SK-N-SH (cell line): ENCODE measurements at regions not wholly inside any gene's neighbourhood (a gene's known extent, or its start where the extent isn't known, plus 50 kb on each side); places are given as distances from the start of the nearest gene placed in this dataset.

Experiments used
- CTCF ChIA-PET: fragments of 300-600, 350-600 bp; formaldehyde crosslinking; extraction: SDS; loops from one replicate; lab custom pipeline; 2021; lab: Yijun Ruan, JAX
- POLR2A ChIA-PET: fragments of 350-600 bp; sonication (Branson Sonifier 250); formaldehyde crosslinking; extraction: SDS; loops from one replicate; lab custom pipeline; 2020; ENCODE audit warnings: antibody characterized with exemption, inconsistent platforms; lab: Yijun Ruan, JAX
- DNase-seq: peaks from one replicate; pipeline ENCODE4 v3.0.0; 2012
- H2AFZ ChIP-seq: fragments of 200-600 bp; sonication (generic); 2 replicates; pipeline ENCODE4 v1.8.1; 2016; ENCODE audit warnings: antibody characterized with exemption, mild to moderate bottlenecking, low read depth
- H3F3A ChIP-seq: fragments of 200-600 bp; sonication (generic); replicated peaks from 2 replicates; pipeline ENCODE3; 2016; ENCODE audit warnings: antibody characterized with exemption, mild to moderate bottlenecking; ENCODE audit not compliant: insufficient read depth
- H3K27ac ChIP-seq, 2 experiments: fragments of 200-500 bp in 1 of 2; fragments of 200-600 bp in 1 of 2; sonication (Bioruptor generic) in 1 of 2; sonication (generic), shearing (Covaris generic) in 1 of 2; 2 replicates each; pipeline versions ENCODE4 v1.5.1 to v1.6.1; 2014 to 2016; ENCODE audit warnings: low read depth in 2 of 2, inconsistent platforms in 1 of 2, low read length in 1 of 2, mild to moderate bottlenecking in 1 of 2, mixed read lengths in 1 of 2
- H3K27me3 ChIP-seq: fragments of 200-600 bp; sonication (generic), shearing (Covaris generic); 2 replicates; pipeline ENCODE4 v1.6.1; 2016; ENCODE audit warnings: mixed run types; ENCODE audit not compliant: insufficient read depth
- H3K36me3 ChIP-seq, 2 experiments: fragments of 200-500 bp in 1 of 2; fragments of 200-600 bp in 1 of 2; sonication (Bioruptor generic) in 1 of 2; sonication (generic) in 1 of 2; replicated peaks in 1 of 2; 2 replicates each; pipeline versions ENCODE3 to v1.5.1; 2014 to 2016; ENCODE audit warnings: low read length in 1 of 2, mild to moderate bottlenecking in 1 of 2; ENCODE audit not compliant: insufficient read depth in 2 of 2, control insufficient read depth in 1 of 2
- H3K4me1 ChIP-seq, 2 experiments: fragments of 200-500 bp in 1 of 2; fragments of 200-600 bp in 1 of 2; sonication (Bioruptor generic) in 1 of 2; sonication (generic), shearing (Covaris generic) in 1 of 2; 2 replicates each; pipeline versions ENCODE4 v1.5.1 to v1.6.1; 2014 to 2016; ENCODE audit warnings: low read depth in 1 of 2, low read length in 1 of 2, mixed run types in 1 of 2; ENCODE audit not compliant: insufficient read depth in 2 of 2, control insufficient read depth in 1 of 2
- H3K4me2 ChIP-seq: fragments of 200-600 bp; sonication (generic), shearing (Covaris generic); 2 replicates; pipeline ENCODE4 v1.6.1; 2017; ENCODE audit warnings: mixed run types
- H3K4me3 ChIP-seq, 2 experiments: fragments of 200-500 bp in 1 of 2; fragments of 200-600 bp in 1 of 2; sonication (Bioruptor generic) in 1 of 2; sonication (generic), shearing (Covaris generic) in 1 of 2; 2 replicates each; pipeline versions ENCODE4 v1.5.1 to v1.8.1; 2014 to 2016; ENCODE audit warnings: low read depth in 2 of 2, inconsistent platforms in 1 of 2, low read length in 1 of 2, mild to moderate bottlenecking in 1 of 2, mixed read lengths in 1 of 2, moderate library complexity in 1 of 2
- H3K79me2 ChIP-seq: fragments of 200-600 bp; sonication (generic); 2 replicates; pipeline ENCODE4 v1.8.1; 2017; ENCODE audit warnings: mild to moderate bottlenecking; ENCODE audit not compliant: insufficient read depth
- H3K9ac ChIP-seq: fragments of 200-600 bp; sonication (generic); 2 replicates; pipeline ENCODE4 v1.6.1; 2017; ENCODE audit warnings: mixed run types
- H3K9me2 ChIP-seq: fragments of 200-600 bp; sonication (generic); 2 replicates; pipeline ENCODE4 v1.6.1; 2017; ENCODE audit warnings: mixed run types
- H3K9me3 ChIP-seq: fragments of 200-600 bp; sonication (generic); 2 replicates; pipeline ENCODE4 v1.6.1; 2017; ENCODE audit warnings: mixed run types, mild to moderate bottlenecking, moderate library complexity
- H4K20me1 ChIP-seq: fragments of 200-600 bp; sonication (generic); 2 replicates; pipeline ENCODE4 v1.6.1; 2017; ENCODE audit warnings: mild to moderate bottlenecking, mixed run types; ENCODE audit not compliant: insufficient read depth
- CTCF ChIP-seq: fragments of 200-600 bp; sonication (generic); IDR thresholded peaks from 2 replicates; pipeline ENCODE4 v1.6.1; 2017; ENCODE audit warnings: antibody characterized with exemption, mild to moderate bottlenecking, moderate library complexity
- EP300 ChIP-seq, 2 experiments: IDR thresholded peaks; 2 replicates each; pipeline versions ENCODE4 v1.4.0 to v1.6.1; 2012; ENCODE audit warnings: borderline replicate concordance in 1 of 2, low read depth in 1 of 2, low read length in 1 of 2
- EZH2phosphoT487 ChIP-seq: fragments of 200-600 bp; sonication (generic); IDR thresholded peaks from 2 replicates; pipeline ENCODE4 v1.6.1; 2017; ENCODE audit warnings: low read depth, mixed run types, mild to moderate bottlenecking, antibody characterized with exemption, moderate library complexity, borderline replicate concordance
- FOXJ3 ChIP-seq: sonication (generic); formaldehyde crosslinking; IDR thresholded peaks from 2 replicates; pipeline ENCODE4 v1.5.1; 2020; ENCODE audit warnings: mild to moderate bottlenecking, missing genetic modification reagents
- FOXM1 ChIP-seq: IDR thresholded peaks from 2 replicates; pipeline ENCODE4 v1.4.0; 2012; ENCODE audit warnings: low read depth, mild to moderate bottlenecking
- GABPA ChIP-seq: IDR thresholded peaks from 2 replicates; pipeline ENCODE4 v1.4.0; 2012; ENCODE audit warnings: low read depth, mild to moderate bottlenecking
- GATA2 ChIP-seq: sonication (generic); formaldehyde crosslinking; IDR thresholded peaks from 2 replicates; pipeline ENCODE4 v1.5.0; 2020; ENCODE audit warnings: mild to moderate bottlenecking, missing genetic modification reagents
- JUND ChIP-seq: IDR thresholded peaks from 2 replicates; pipeline ENCODE4 v1.4.0; 2012
- MEF2A ChIP-seq: IDR thresholded peaks from 2 replicates; pipeline ENCODE4 v1.4.0; 2012; ENCODE audit warnings: low read depth, borderline replicate concordance
- NRF1 ChIP-seq: IDR thresholded peaks from 2 replicates; pipeline ENCODE4 v1.6.1; 2012; ENCODE audit warnings: low read depth, mild to moderate bottlenecking, low read length
- WGBS: methylation state at CpG from one replicate; pipeline ENCODE4 v1.1.6; 2017; ENCODE audit warnings: low lambda C conversion rate; 5-methylcytosine and 5-hydroxymethylcytosine counted together
- TF ChIP-seq, protein P1 (sequence below): fragments of 150-350 bp; IDR thresholded peaks from 2 replicates; pipeline ENCODE4 v1.6.1; 2016; ENCODE audit warnings: mild to moderate bottlenecking, low read depth, low read length

- 83% methylated on average over 3 of the region's 3 CpGs for WGBS
Measured at GRCh38 chr16:51559901-51560300, 408.8 kb upstream of the SALL1 start.

GRCh38 chr16:51557670-51558069, 406.6 kb upstream of the SALL1 start:
- ChIA-PET POLR2A (no interaction called here), CTCF (interaction anchor here (1.0 kb wide), 1 partner anchor 197 kb away, joined by 3 read pairs; no protein-coding TSS in a partner anchor)
- no peaks in the 10 kb centered on the region for H4K20me1 ChIP-seq
- no peaks in the 10 kb centered on the region for H3F3A ChIP-seq
- no peak overlapping the region for H2AFZ ChIP-seq
- no peaks in the 10 kb centered on the region for H3K27me3 ChIP-seq
- no peaks in the 10 kb centered on the region for H3K9me3 ChIP-seq
- DNase-seq: no peak
- H3K27ac ChIP-seq: no peak overlapping the region
- no peaks in the 10 kb centered on the region for H3K9me2 ChIP-seq
- H3K4me2 ChIP-seq: no peak overlapping the region
- H3K4me1 ChIP-seq: peaks cover 4 to 9% of the 10 kb centered on the region in 2 experiments; a peak in 2 of 4 replicates
- no peak overlapping the region for H3K9ac ChIP-seq
- H3K79me2 ChIP-seq: no peaks in the 10 kb centered on the region
- no peak for TF ChIP-seq JUND
- 81% methylated on average over 3 of the region's 3 CpGs for WGBS
- H3K36me3 ChIP-seq: no peaks in the 10 kb centered on the region
- no peak overlapping the region for H3K4me3 ChIP-seq

More at GRCh38 chr16:51559901-51560300, 408.8 kb upstream of the SALL1 start:
- ChIA-PET POLR2A (no interaction called here), CTCF (no interaction called here)
- no peak overlapping the region for H2AFZ ChIP-seq
- TF ChIP-seq, protein P1, sequence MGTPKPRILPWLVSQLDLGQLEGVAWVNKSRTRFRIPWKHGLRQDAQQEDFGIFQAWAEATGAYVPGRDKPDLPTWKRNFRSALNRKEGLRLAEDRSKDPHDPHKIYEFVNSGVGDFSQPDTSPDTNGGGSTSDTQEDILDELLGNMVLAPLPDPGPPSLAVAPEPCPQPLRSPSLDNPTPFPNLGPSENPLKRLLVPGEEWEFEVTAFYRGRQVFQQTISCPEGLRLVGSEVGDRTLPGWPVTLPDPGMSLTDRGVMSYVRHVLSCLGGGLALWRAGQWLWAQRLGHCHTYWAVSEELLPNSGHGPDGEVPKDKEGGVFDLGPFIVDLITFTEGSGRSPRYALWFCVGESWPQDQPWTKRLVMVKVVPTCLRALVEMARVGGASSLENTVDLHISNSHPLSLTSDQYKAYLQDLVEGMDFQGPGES: no peak
- TF ChIP-seq GABPA (no peak), MEF2A (no peak), FOXJ3 (CRISPR knock-in tag) (no peak), EP300 (IDR thresholded peaks at IDR 0.05; ENCODE audit: borderline replicate concordance in 1 of 2, low read depth in 1 of 2, low read length in 1 of 2) (no peak), NRF1 (no peak), FOXM1 (no peak), EZH2phosphoT487 (no peak), GATA2 (CRISPR knock-in tag) (no peak), CTCF (no peak)
- H3K27me3 ChIP-seq: no peaks in the 10 kb centered on the region
- H3K9ac ChIP-seq: no peak overlapping the region
- H3K36me3 ChIP-seq: no peaks in the 10 kb centered on the region
- peaks cover 4 to 9% of the 10 kb centered on the region in 2 experiments; a peak in 2 of 4 replicates for H3K4me1 ChIP-seq
- no peak for DNase-seq
- H3F3A ChIP-seq: no peaks in the 10 kb centered on the region
- H3K79me2 ChIP-seq: no peaks in the 10 kb centered on the region
- H3K27ac ChIP-seq: no peak overlapping the region
- no peaks in the 10 kb centered on the region for H4K20me1 ChIP-seq
- no peaks in the 10 kb centered on the region for H3K9me3 ChIP-seq
- no peaks in the 10 kb centered on the region for H3K9me2 ChIP-seq
- H3K4me2 ChIP-seq: no peak overlapping the region
- no peak overlapping the region for H3K4me3 ChIP-seq
